Mucosa of rectum (tissue), 2 donors: ENCODE measurements at regions not wholly inside any gene's neighbourhood (a gene's known extent, or its start where the extent isn't known, plus 50 kb on each side); places are given as distances from the start of the nearest gene placed in this dataset.

Experiments
- H3K27ac ChIP-seq, 2 donors: one replicate each; pipeline ENCODE4 v1.7.0; 2013; ENCODE audit warnings: inconsistent platforms in 2 of 2, low read depth in 2 of 2, low read length in 2 of 2
- H3K27me3 ChIP-seq, 2 donors: one replicate each; pipeline ENCODE4 v1.7.0; 2013; ENCODE audit warnings: low read length in 2 of 2; ENCODE audit not compliant: control insufficient read depth in 2 of 2, insufficient read depth in 2 of 2
- H3K36me3 ChIP-seq, 2 donors: one replicate each; pipeline ENCODE4 v1.7.0; 2013; ENCODE audit warnings: low read length in 2 of 2; ENCODE audit not compliant: control insufficient read depth in 2 of 2, insufficient read depth in 2 of 2
- H3K4me1 ChIP-seq, 2 donors: one replicate each; pipeline ENCODE4 v1.7.0; 2013; ENCODE audit warnings: low read length in 2 of 2, mild to moderate bottlenecking in 1 of 2; ENCODE audit not compliant: control insufficient read depth in 2 of 2, insufficient read depth in 2 of 2
- H3K4me3 ChIP-seq, 2 donors: one replicate each; pipeline ENCODE4 v1.7.0; 2013; ENCODE audit warnings: low read length in 2 of 2
- H3K9ac ChIP-seq, 2 donors: one replicate each; pipeline ENCODE4 v1.7.0; 2013; ENCODE audit warnings: low read length in 2 of 2, low read depth in 1 of 2, mild to moderate bottlenecking in 1 of 2
- H3K9me3 ChIP-seq, 2 donors: one replicate each; pipeline ENCODE4 v1.7.0; 2013; ENCODE audit warnings: low read length in 2 of 2; ENCODE audit not compliant: control insufficient read depth in 2 of 2
- donor health status: healthy.
- donor health status: Normal muscosa, but diverticular disease.

DNA sequence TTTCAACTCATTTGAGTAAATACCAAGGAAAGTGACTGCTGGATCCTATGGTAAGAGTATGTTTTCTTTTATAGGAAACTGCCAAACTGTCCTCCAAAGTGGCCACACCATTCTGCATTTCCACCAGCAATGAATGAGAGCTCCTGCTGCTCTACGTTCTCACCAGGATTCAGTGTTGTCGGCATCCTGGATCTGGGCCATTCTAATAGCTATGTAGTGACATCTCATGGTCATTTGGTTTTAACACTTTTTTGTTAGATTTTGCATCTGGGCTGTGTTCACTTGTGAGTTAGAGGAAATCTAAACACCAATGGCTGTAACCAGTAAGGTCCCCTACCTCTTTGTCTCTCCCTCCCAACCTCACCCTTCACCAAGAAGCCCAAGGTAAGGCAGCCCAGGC is 115.9 kb downstream of the ATPSCKMT start:
- Histone ChIP-seq H3K9me3 (no peaks in the 10 kb centered on the region), H3K4me1 (no peaks in the 10 kb centered on the region), H3K4me3 (no peak overlapping the region), H3K27ac (no peak overlapping the region), H3K27me3 (no peaks in the 10 kb centered on the region), H3K9ac (no peak overlapping the region), H3K36me3 (no peaks in the 10 kb centered on the region)

DNA sequence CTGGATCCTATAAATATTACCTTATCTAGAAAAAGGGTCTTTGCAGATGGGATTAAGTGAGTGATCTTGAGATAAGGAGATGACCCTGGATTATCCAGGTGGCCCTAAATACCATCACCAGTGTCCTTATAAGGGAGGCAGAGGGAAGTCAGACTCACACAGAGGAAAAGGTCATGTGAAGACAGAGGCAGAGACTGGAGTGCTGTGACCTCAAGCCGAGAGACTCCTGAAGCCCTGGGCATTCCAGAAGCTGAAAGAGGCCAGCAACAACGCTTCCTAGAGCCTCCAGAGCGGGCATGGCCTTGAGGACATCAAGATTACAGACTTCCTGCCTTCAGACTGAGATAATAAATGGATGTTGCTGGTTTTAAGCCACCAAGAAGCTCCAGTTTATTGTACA is 118.8 kb downstream of the ATPSCKMT start:
- Histone ChIP-seq H3K27ac (no peak overlapping the region), H3K9ac (no peak overlapping the region), H3K4me1 (no peaks in the 10 kb centered on the region), H3K36me3 (no peaks in the 10 kb centered on the region), H3K9me3 (no peaks in the 10 kb centered on the region), H3K27me3 (no peaks in the 10 kb centered on the region), H3K4me3 (no peak overlapping the region)

DNA sequence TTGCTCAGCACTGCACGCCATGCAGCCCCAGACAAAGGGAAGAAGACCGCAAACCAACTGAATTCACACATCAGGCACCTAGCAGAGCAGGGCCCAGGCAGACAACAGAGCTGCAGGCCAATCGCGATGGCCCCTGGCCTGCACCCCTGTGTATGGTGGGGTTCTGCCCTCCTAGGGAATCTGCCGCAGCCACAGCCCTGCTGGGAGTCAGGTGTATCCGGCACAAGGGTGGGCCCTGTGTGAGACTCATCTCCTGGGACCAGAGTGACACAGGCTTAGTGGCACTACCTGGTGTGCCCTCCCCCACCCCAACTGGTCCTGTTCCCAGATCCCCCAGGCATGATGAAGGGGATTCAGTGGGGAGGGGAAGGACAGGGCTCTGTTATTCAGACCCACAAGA is 122.8 kb downstream of the ATPSCKMT start:
- H3K27ac ChIP-seq, result no peak overlapping the region
- no peak overlapping the region for H3K4me3 ChIP-seq
- H3K9ac ChIP-seq, result no peak overlapping the region
- no peaks in the 10 kb centered on the region for H3K9me3 ChIP-seq
- no peaks in the 10 kb centered on the region for H3K4me1 ChIP-seq
- H3K36me3 ChIP-seq, result no peaks in the 10 kb centered on the region
- no peaks in the 10 kb centered on the region for H3K27me3 ChIP-seq

DNA sequence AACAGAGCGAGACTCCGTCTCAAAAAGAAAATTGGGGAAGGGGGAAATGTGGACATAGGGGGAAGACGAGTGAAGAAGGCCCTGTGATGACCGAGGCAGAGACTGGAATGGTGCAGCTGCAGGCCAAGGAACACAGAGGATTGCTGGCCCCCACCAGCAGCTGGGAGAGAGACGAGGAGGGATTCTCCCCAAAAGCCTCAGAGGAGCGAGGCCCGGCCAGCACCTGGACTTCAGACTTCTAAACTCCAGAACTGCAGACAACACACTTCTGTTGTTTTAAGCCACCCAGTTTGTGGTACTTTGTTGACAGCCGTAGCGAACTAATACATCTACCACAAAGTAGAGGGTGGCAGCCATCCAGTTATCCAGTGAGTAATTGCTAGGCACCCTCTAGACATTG is 124.6 kb downstream of the ATPSCKMT start:
- H3K27me3 ChIP-seq, result no peaks in the 10 kb centered on the region
- no peaks in the 10 kb centered on the region for H3K36me3 ChIP-seq
- H3K27ac ChIP-seq, result no peak overlapping the region
- H3K4me1 ChIP-seq, result no peaks in the 10 kb centered on the region
- no peaks in the 10 kb centered on the region for H3K9me3 ChIP-seq
- no peak overlapping the region for H3K4me3 ChIP-seq
- H3K9ac ChIP-seq, result no peak overlapping the region

DNA sequence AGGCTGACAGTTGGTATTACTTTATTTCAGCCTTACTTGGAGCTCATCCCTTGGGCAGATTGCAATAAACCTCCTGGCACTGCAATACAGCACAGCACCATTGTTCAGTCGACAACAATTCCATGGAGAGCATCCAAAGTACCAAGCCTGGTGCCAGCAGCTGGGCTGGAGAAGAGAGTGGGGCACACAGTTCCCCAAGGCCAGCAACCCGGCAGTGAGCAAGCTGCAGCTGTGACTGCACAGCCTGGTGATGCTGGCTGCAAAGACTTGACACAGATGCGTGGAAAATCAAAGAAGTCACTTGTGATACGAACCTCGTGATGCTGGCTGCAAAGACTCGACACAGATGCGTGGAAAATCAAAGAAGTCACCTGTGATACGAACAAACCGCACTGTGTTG is 125.4 kb downstream of the ATPSCKMT start:
- no peak overlapping the region for H3K4me3 ChIP-seq
- H3K36me3 ChIP-seq, result no peaks in the 10 kb centered on the region
- no peak overlapping the region for H3K27ac ChIP-seq
- H3K27me3 ChIP-seq, result no peaks in the 10 kb centered on the region
- H3K9me3 ChIP-seq, result no peaks in the 10 kb centered on the region
- H3K4me1 ChIP-seq, result no peaks in the 10 kb centered on the region
- H3K9ac ChIP-seq, result no peak overlapping the region

DNA sequence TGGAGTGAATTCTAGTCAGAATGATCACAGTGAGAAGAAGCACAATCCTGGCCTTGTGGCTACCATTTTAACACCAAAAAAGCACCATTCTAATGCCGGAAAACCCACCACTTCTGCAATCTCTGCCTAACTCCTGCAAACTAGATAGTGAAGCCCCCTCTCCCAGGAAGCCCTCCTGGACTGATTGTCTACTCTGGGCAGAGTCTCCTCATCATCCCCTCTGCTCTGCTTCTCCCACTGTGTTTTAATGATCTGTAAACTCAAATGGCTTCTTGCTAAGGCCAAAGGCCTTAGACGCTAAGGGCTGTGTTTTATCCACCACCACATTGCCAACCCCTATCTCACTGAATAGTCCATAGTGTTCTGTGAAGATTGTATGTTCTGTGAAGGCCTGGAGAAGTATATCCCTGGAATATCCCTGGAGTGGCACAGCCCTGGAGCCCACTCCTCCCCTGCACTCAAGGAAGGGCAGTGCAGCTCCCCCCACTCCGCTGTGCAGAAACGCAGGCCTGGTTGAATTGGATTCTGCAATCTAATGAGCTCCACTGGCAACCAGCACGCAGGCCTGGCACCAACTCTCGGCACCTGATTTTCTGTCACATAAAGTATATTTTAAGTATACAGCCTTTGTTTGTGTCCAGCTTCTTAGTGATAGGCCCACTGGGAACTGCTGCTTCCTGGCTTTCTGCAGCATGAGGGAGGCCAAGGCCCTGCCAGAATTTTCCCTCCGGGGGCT is 126.3 kb downstream of the ATPSCKMT start:
- no peak overlapping the region for H3K27ac ChIP-seq
- H3K9ac ChIP-seq, result no peak overlapping the region
- H3K9me3 ChIP-seq, result no peaks in the 10 kb centered on the region
- no peak overlapping the region for H3K4me3 ChIP-seq
- no peaks in the 10 kb centered on the region for H3K27me3 ChIP-seq
- no peaks in the 10 kb centered on the region for H3K4me1 ChIP-seq
- no peaks in the 10 kb centered on the region for H3K36me3 ChIP-seq

DNA sequence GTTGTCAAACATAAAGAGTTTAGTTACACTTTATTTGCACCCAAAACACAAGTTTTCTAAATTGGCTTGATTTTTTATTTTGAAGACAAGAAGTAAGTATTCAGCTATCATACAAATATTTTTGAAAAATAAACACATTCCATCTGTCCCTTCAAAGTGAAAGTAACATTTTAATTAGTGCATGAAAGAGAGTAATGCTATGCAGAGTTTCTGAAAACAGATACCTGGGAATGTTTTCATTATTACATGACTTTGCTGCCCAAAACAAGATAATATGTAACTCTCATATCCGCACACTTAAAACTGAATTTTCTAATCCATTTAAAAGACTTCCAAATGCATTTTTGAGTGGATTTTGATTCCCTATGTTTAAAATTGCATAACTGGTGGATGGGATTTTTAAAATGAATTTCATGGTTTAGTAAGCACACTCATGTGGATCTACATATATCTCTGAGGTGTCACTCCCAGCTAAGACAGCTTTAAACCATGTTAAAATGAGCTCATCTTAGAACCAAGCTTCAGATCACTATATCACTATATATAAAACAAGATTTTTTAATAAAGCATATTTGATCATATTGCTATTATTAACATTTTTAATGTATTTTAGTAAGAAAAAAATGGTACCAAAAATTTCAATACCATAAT is 127.5 kb downstream of the ATPSCKMT start:
- no peaks in the 10 kb centered on the region for H3K4me1 ChIP-seq
- no peaks in the 10 kb centered on the region for H3K9me3 ChIP-seq
- no peak overlapping the region for H3K27ac ChIP-seq
- H3K27me3 ChIP-seq, result no peaks in the 10 kb centered on the region
- no peaks in the 10 kb centered on the region for H3K36me3 ChIP-seq
- no peak overlapping the region for H3K9ac ChIP-seq
- no peak overlapping the region for H3K4me3 ChIP-seq

DNA sequence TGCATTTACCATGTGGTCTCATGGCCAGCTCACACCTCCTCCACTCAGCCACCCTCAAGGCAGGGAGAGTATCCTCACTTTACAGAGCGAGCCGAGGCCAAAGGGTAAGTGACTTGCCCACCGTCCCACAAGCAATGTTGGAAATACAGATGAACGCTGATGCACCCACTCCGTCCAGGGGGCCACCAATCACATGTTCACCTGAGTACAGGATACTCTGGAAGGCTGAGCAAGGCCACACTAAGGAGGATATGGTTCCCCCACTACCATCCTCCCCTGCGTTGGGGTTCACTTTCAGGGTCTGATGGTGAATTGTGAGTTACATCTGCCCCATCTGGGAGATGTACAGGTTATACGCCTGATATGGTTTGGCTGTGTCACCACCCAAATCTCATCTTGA is 128.8 kb downstream of the ATPSCKMT start:
- H3K27ac ChIP-seq, result no peak overlapping the region
- H3K36me3 ChIP-seq, result no peaks in the 10 kb centered on the region
- H3K4me1 ChIP-seq, result no peaks in the 10 kb centered on the region
- H3K9me3 ChIP-seq, result no peaks in the 10 kb centered on the region
- no peak overlapping the region for H3K4me3 ChIP-seq
- no peak overlapping the region for H3K9ac ChIP-seq
- H3K27me3 ChIP-seq, result no peaks in the 10 kb centered on the region

DNA sequence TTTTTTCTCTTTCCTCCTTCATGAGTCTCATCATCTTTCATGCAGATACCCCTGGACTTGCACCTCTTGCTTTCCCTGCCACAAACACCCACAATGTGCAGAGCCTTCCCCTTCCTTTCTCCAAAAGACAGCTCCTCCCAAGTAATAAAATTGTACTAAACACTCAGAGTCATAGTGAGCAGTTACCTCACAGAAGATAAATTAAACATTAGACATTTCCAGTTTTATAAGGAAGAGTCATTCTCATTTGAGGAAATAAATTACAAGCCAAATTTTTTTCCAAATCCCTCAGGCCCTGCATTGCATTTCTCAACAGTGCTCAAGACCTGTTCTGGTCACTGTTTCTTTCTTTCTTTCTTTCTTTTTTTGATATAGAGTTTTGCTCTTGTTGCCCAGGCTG is 131.5 kb downstream of the ATPSCKMT start:
- H3K27ac ChIP-seq, result no peak overlapping the region
- H3K4me3 ChIP-seq, result no peak overlapping the region
- no peaks in the 10 kb centered on the region for H3K9me3 ChIP-seq
- no peaks in the 10 kb centered on the region for H3K4me1 ChIP-seq
- H3K9ac ChIP-seq, result no peak overlapping the region
- H3K36me3 ChIP-seq, result no peaks in the 10 kb centered on the region
- no peaks in the 10 kb centered on the region for H3K27me3 ChIP-seq

DNA sequence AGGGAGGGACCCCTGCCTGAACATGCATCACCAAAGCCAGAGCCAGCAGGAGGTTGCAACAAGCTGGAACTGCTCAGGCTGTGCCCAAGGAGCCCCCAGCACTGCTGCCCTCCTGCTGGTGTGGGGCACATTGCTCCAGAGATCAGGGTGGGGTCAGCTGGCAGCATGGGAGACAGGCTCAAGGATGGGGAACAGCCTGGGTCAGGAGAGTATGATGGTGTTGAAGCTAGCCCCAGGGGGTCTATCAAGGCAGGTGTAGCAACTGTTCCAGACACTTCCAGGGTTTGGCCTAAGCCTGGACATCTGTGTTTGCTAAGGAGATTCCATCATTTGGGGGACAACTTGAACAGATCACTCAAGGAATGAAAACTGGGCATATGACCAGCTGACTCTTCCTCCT is 133.1 kb downstream of the ATPSCKMT start:
- Histone ChIP-seq H3K27ac (no peak overlapping the region), H3K9ac (no peak overlapping the region), H3K9me3 (no peaks in the 10 kb centered on the region), H3K36me3 (no peaks in the 10 kb centered on the region), H3K27me3 (no peaks in the 10 kb centered on the region), H3K4me1 (no peaks in the 10 kb centered on the region), H3K4me3 (no peak overlapping the region)
